ENCODE measurements at regions not wholly inside any gene's neighbourhood (a gene's known extent, or its start where the extent isn't known, plus 50 kb on each side); places are given as distances from the start of the nearest gene placed in this dataset.

- TF ChIP-seq CTCF (IDR thresholded peaks at IDR 0.05; ENCODE audit: borderline replicate concordance, extremely low read depth, low read length, poor library complexity, severe bottlenecking), result no peak
- TF ChIP-seq EZH2 (IDR thresholded peaks at IDR 0.05; ENCODE audit: borderline replicate concordance, low read depth, low read length, severe bottlenecking), result no peak
Observed at GRCh38 chr15:36313736-36314280, 265.6 kb upstream of the CDIN1 start.

All from DND-41 (cell line).